ENCODE measurements at regions not wholly inside any gene's neighbourhood (a gene's known extent, or its start where the extent isn't known, plus 50 kb on each side); places are given as distances from the start of the nearest gene placed in this dataset.

DNA sequence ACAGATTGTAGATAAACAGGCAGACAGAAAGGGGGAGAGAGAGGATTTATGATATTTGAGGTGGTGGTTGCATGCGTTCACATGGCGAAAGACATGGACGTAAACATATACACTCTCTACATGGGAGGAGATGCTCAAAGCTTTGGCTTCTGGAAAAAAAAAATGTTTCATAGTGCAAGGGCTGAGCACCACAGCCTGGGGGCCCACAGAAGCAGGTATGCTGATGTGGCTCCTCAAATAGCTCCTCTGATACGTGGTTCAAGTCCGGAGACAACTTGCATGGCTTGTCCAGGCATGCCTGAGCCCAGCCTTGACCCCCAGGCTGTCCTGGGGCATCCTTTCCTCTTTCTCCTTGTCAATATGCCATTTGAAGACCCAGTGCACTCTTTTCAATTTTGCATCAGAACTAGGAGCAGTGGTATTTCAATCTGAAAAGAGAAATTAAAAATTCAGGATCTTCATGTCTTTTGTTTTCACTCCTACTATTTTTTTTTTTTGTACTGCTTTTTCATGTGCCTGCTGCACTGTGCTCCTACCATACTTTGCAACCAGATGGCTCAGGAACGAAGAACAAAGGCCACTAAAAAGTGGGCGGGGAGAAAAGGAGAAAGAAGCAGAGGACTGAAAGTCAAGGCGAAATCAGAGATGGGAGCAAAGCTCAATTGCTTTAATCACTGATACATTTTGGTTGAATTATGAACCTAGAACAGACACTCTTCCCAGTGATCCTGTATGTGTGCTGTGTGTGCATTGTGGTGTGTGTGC, 495.7 kb upstream of the TCF4 start:
- TF ChIP-seq GATA2 (IDR thresholded peaks at IDR 0.05; ENCODE audit: low read depth, low read length) (no peak; the same call in 1 of the 2 replicates), GATA3 (IDR thresholded peaks at IDR 0.05; ENCODE audit: low read depth, low read length) (no peak)

All from SH-SY5Y (cell line).